GM12878 (cell line): ENCODE measurements at regions not wholly inside any gene's neighbourhood (a gene's known extent, or its start where the extent isn't known, plus 50 kb on each side); places are given as distances from the start of the nearest gene placed in this dataset.

Source experiments
- ATAC-seq: fragments of 200-7000 bp; cut with Tn5 transposase; 3 replicates; pipeline ENCODE4 v1.9.1; 2020; ENCODE audit warnings: mild to moderate bottlenecking, moderate library complexity
- BruUV-seq: library from RNA; stranded (reverse); fragments of 400-500 nt; replicated peaks from 2 replicates; lab custom pipeline; 2021; lab: Mats Ljungman, UMichigan
- CTCF ChIA-PET: fragments of 300-600 bp; sonication (Branson Sonifier 250); formaldehyde crosslinking; extraction: SDS; loops from one replicate; lab custom pipeline; 2021; ENCODE audit warnings: inconsistent platforms; lab: Yijun Ruan, JAX
- POLR2A ChIA-PET: fragments of 350-600 bp; formaldehyde crosslinking; extraction: SDS; loops from one replicate; lab custom pipeline; 2021; ENCODE audit warnings: inconsistent platforms; lab: Charles Lee
- RAD21 ChIA-PET: fragments of 300-600 bp; sonication (Branson Sonifier 250); formaldehyde crosslinking; loops from one replicate; lab custom pipeline; 2023; ENCODE audit warnings: antibody characterized with exemption; ENCODE audit not compliant: unreplicated experiment; lab: Charles Lee
- SMC1A ChIA-PET: fragments of 300-600 bp; sonication (Branson Sonifier 250); formaldehyde crosslinking; loops from one replicate; lab custom pipeline; 2023; ENCODE audit not compliant: unreplicated experiment, uncharacterized antibody; lab: Charles Lee
- DNase-seq: peaks from one replicate; pipeline ENCODE4 v3.0.0-alpha.2; 2011; ENCODE audit warnings: low read depth, low spot score
- FAIRE-seq: peaks from 3 replicates; lab custom pipeline; 2011; peaks lifted over from hg19 to GRCh38; lab: Jason Lieb, UNC
- H2AFZ ChIP-seq: 2 replicates; pipeline ENCODE4 v1.6.0; 2011; ENCODE audit warnings: low read depth, low read length, control low read depth; ENCODE audit not compliant: control insufficient read depth
- H3K27ac ChIP-seq: 2 replicates; pipeline ENCODE4 v1.5.1; 2011; ENCODE audit warnings: control low read depth; ENCODE audit not compliant: control insufficient read depth, insufficient read depth
- H3K27me3 ChIP-seq, 2 experiments: replicated peaks in 1 of 2; 2 replicates each; pipeline versions ENCODE4 v1.6.0 to v1.6.1; 2011; ENCODE audit warnings: low read length in 1 of 2; ENCODE audit not compliant: control insufficient read depth in 2 of 2, insufficient read depth in 2 of 2
- H3K36me3 ChIP-seq, 2 experiments: 2 replicates each; pipeline ENCODE4 v1.5.1; 2011; ENCODE audit warnings: low read length in 1 of 2; ENCODE audit not compliant: control insufficient read depth in 2 of 2, insufficient read depth in 2 of 2
- H3K4me1 ChIP-seq: 2 replicates; pipeline ENCODE4 v1.6.1; 2011; ENCODE audit warnings: mild to moderate bottlenecking, low read length, moderate library complexity, mixed read lengths; ENCODE audit not compliant: control insufficient read depth, insufficient read depth
- H3K4me2 ChIP-seq: 2 replicates; pipeline ENCODE4 v1.6.0; 2011; ENCODE audit warnings: control low read depth; ENCODE audit not compliant: control insufficient read depth, insufficient read depth
- H3K4me3 ChIP-seq: fragments of 200-600 bp; sonication (generic); 2 replicates; pipeline ENCODE4 v1.5.1; 2016
- H3K79me2 ChIP-seq: 2 replicates; pipeline ENCODE4 v1.6.0; 2011; ENCODE audit warnings: low read length; ENCODE audit not compliant: control insufficient read depth, insufficient read depth
- H3K9ac ChIP-seq: 2 replicates; pipeline ENCODE4 v1.8.0; 2011; ENCODE audit warnings: low read length, control low read depth, mixed read lengths; ENCODE audit not compliant: control insufficient read depth, insufficient read depth
- H3K9me3 ChIP-seq: replicated peaks from 3 replicates; pipeline ENCODE4 v1.5.1; 2011; ENCODE audit warnings: mild to moderate bottlenecking, low read length; ENCODE audit not compliant: control insufficient read depth, insufficient read depth
- H4K20me1 ChIP-seq: 2 replicates; pipeline ENCODE4 v1.6.0; 2011; ENCODE audit not compliant: control insufficient read depth, insufficient read depth
- BCL11A ChIP-seq: IDR thresholded peaks from 2 replicates; pipeline ENCODE4 v1.6.1; 2011; ENCODE audit warnings: low read depth, low read length
- BMI1 ChIP-seq: fragments of 450-650 bp; IDR thresholded peaks from 2 replicates; pipeline ENCODE4 v1.6.1; 2016; ENCODE audit warnings: mild to moderate bottlenecking, moderate library complexity, borderline replicate concordance
- ESRRA ChIP-seq: IDR thresholded peaks from 2 replicates; pipeline ENCODE4 v1.6.1; 2012; ENCODE audit warnings: mild to moderate bottlenecking, low read length, improper control_type of control experiment
- ETV6 ChIP-seq, 2 experiments: fragments of 450-650 bp in 1 of 2; IDR thresholded peaks in 1 of 2; conservative IDR thresholded peaks in 1 of 2; 2 replicates each; pipeline ENCODE4 v1.6.1; 2014; ENCODE audit warnings: antibody characterized with exemption in 1 of 2, borderline replicate concordance in 1 of 2, low read depth in 1 of 2, mild to moderate bottlenecking in 1 of 2, moderate library complexity in 1 of 2
- GABPA ChIP-seq: IDR thresholded peaks from 2 replicates; pipeline ENCODE4 v1.6.1; 2014; ENCODE audit warnings: antibody characterized with exemption, low read depth, mild to moderate bottlenecking, inconsistent platforms
- HDAC6 ChIP-seq: fragments of 200-600 bp; sonication (generic); IDR thresholded peaks from one replicate; pipeline ENCODE4 v1.8.0; 2017; ENCODE audit warnings: antibody characterized with exemption; ENCODE audit not compliant: unreplicated experiment
- IKZF1 ChIP-seq: fragments of 450-650 bp; conservative IDR thresholded peaks from 2 replicates; pipeline ENCODE4 v1.6.1; 2017; ENCODE audit warnings: antibody characterized with exemption, mild to moderate bottlenecking
- MXI1 ChIP-seq: fragments of 150-350 bp; IDR thresholded peaks from 2 replicates; pipeline ENCODE4 v1.6.1; 2011; ENCODE audit warnings: low read depth, mild to moderate bottlenecking, inconsistent platforms, low read length, improper control_type of control experiment
- NR2F1 ChIP-seq: fragments of 450-650 bp; conservative IDR thresholded peaks from 2 replicates; pipeline ENCODE4 v1.6.1; 2017; ENCODE audit warnings: mild to moderate bottlenecking
- PAX8 ChIP-seq: fragments of 450-650 bp; IDR thresholded peaks from 2 replicates; pipeline ENCODE4 v1.6.1; 2017; ENCODE audit warnings: mild to moderate bottlenecking, moderate library complexity
- POLR2AphosphoS5 ChIP-seq: IDR thresholded peaks from 2 replicates; pipeline ENCODE4 v1.6.1; 2011; ENCODE audit warnings: mild to moderate bottlenecking, low read length, inconsistent platforms
- SREBF2 ChIP-seq: IDR thresholded peaks from 2 replicates; pipeline ENCODE4 v1.6.1; 2012; ENCODE audit warnings: mild to moderate bottlenecking, low read length
- SRF ChIP-seq, 2 experiments: IDR thresholded peaks; 2 replicates each; pipeline ENCODE4 v1.6.1; 2011; ENCODE audit warnings: low read depth in 2 of 2, low read length in 2 of 2, mild to moderate bottlenecking in 1 of 2, moderate library complexity in 1 of 2
- STAT1 ChIP-seq: fragments of 450-650 bp; conservative IDR thresholded peaks from 2 replicates; pipeline ENCODE4 v1.6.1; 2014; ENCODE audit warnings: antibody characterized with exemption, mild to moderate bottlenecking
- YBX1 ChIP-seq: fragments of 450-650 bp; IDR thresholded peaks from 2 replicates; pipeline ENCODE4 v1.6.1; 2016; ENCODE audit warnings: antibody characterized with exemption
- ZNF622 ChIP-seq: fragments of 450-650 bp; IDR thresholded peaks from 2 replicates; pipeline ENCODE4 v1.6.1; 2017; ENCODE audit warnings: mild to moderate bottlenecking, inconsistent platforms
- WGBS: methylation state at CpG from one replicate; pipeline ENCODE4 v1.1.6; 2016; ENCODE audit warnings: low lambda C conversion rate; ENCODE audit not compliant: insufficient replicate concordance, insufficient coverage; ENCODE audit errors: missing lambda C conversion rate; 5-methylcytosine and 5-hydroxymethylcytosine counted together
- in situ Hi-C: fragments of 300-500 bp; cut with MboI; formaldehyde crosslinking; loops from 9 replicates; pipeline ENCODE4 v1.14.3; 2018; ENCODE audit warnings: mixed read lengths
- intact Hi-C: fragments of 100-400 bp; cut with micrococcal nuclease; formaldehyde crosslinking; loops from one replicate; pipeline ENCODE4 v1.14.2; 2022; ENCODE audit not compliant: unreplicated experiment

- WGBS, result 100% methylated on average over 5 of the region's 5 CpGs
- ATAC-seq, result no peak
- H3K9me3 ChIP-seq, result no peaks in the 10 kb centered on the region
- H3K4me3 ChIP-seq, result no peak overlapping the region
- POLR2A ChIA-PET, result interaction anchor here (0.7 to 1.6 kb wide), 2 partner anchors 11 to 13 kb away, joined by 4 to 5 read pairs; no protein-coding TSS in a partner anchor
- no peak overlapping the region for H2AFZ ChIP-seq
- H3K36me3 ChIP-seq, result no peaks in the 10 kb centered on the region
- intact Hi-C loops (no loop called here), in situ Hi-C loops (no loop called here)
- no TSS peak for BruUV-seq
- RAD21 ChIA-PET, result interaction anchor here (1.0 to 1.5 kb wide), 5 partner anchors 9 to 165 kb away, joined by 4 to 8 read pairs (median 4); no protein-coding TSS in a partner anchor
- no peak overlapping the region for H3K27ac ChIP-seq
- no peaks in the 10 kb centered on the region for H3K27me3 ChIP-seq
- no peaks in the 10 kb centered on the region for H4K20me1 ChIP-seq
- CTCF ChIA-PET, result interaction anchor here (1.0 to 1.1 kb wide), 5 partner anchors 51 to 673 kb away, joined by 3 to 5 read pairs (median 3); no protein-coding TSS in a partner anchor
- no peak overlapping the region for H3K4me2 ChIP-seq
- DNase-seq, result no peak
- H3K4me1 ChIP-seq, result peaks cover 7% of the 10 kb centered on the region; the same call in 1 of the 2 replicates
- SMC1A ChIA-PET, result interaction anchor here (1.1 to 3.2 kb wide), 4 partner anchors 9 to 61 kb away, joined by 3 to 19 read pairs (median 9); no protein-coding TSS in a partner anchor
- TF ChIP-seq YBX1 (no peak), IKZF1 (0 out of 2 replicates have a peak, but pooled peaks have one; percentile 4)
- FAIRE-seq, result no peak
- no peak overlapping the region for H3K9ac ChIP-seq
- H3K79me2 ChIP-seq, result no peaks in the 10 kb centered on the region
Observed at GRCh38 chr9:4927701-4928100, 57.4 kb upstream of the JAK2 start.

GRCh38 chr9:4929917-4930316 is 55.2 kb upstream of the JAK2 start:
- no peaks in the 10 kb centered on the region for H3K36me3 ChIP-seq
- H3K9ac ChIP-seq, result no peak overlapping the region
- SMC1A ChIA-PET, result interaction anchor here (1.0 to 1.6 kb wide), 2 partner anchors 56 to 58 kb away, joined by 5 read pairs; no protein-coding TSS in a partner anchor
- no peaks in the 10 kb centered on the region for H3K27me3 ChIP-seq
- in situ Hi-C loops (no loop called here), intact Hi-C loops (no loop called here)
- no peak for TF ChIP-seq STAT1
- TF ChIP-seq SREBF2, result no peak
- no peak for TF ChIP-seq POLR2AphosphoS5
- TF ChIP-seq ZNF622, result no peak
- no peak for TF ChIP-seq SRF (IDR thresholded peaks at IDR 0.05; ENCODE audit: low read depth in 2 of 2, low read length in 2 of 2)
- TF ChIP-seq ESRRA, result no peak
- no peak for TF ChIP-seq BCL11A
- no peak for TF ChIP-seq PAX8
- TF ChIP-seq GABPA, result no peak
- no peak for TF ChIP-seq ETV6 (conservative IDR thresholded peaks at IDR 0.05 in 1 of 2, IDR thresholded peaks at IDR 0.05 in 1 of 2; ENCODE audit: borderline replicate concordance in 1 of 2, low read depth in 1 of 2)
- no peak for TF ChIP-seq NR2F1
- no peak for TF ChIP-seq BMI1
- no peak for TF ChIP-seq HDAC6
- no peak for TF ChIP-seq MXI1
- no peak overlapping the region for H3K4me3 ChIP-seq
- RAD21 ChIA-PET, result no interaction called here
- FAIRE-seq (no peak), ATAC-seq (no peak), DNase-seq (no peak)
- CTCF ChIA-PET, result interaction anchor here (1.4 kb wide), 1 partner anchor 109 kb away, joined by 3 read pairs; no protein-coding TSS in a partner anchor
- POLR2A ChIA-PET, result interaction anchor here (0.6 to 1.4 kb wide), 2 partner anchors 9 to 591 kb away, joined by 3 to 4 read pairs; no protein-coding TSS in a partner anchor
- no peak overlapping the region for H3K27ac ChIP-seq
- BruUV-seq, result no TSS peak
- H3K4me1 ChIP-seq, result peaks cover 7% of the 10 kb centered on the region; the same call in 1 of the 2 replicates
- H4K20me1 ChIP-seq, result no peaks in the 10 kb centered on the region
- H3K9me3 ChIP-seq, result no peaks in the 10 kb centered on the region; the same call in 2 of the 3 replicates
- no peak overlapping the region for H3K4me2 ChIP-seq
- no peak overlapping the region for H2AFZ ChIP-seq
- no peaks in the 10 kb centered on the region for H3K79me2 ChIP-seq
- WGBS, result 68% methylated on average over 2 of the region's 2 CpGs
